Nucleus accumbens (tissue), 56 donors: ENCODE measurements at regions not wholly inside any gene's neighbourhood (a gene's known extent, or its start where the extent isn't known, plus 50 kb on each side); places are given as distances from the start of the nearest gene placed in this dataset.

ENCODE experiments used
- DNase-seq, 56 donors: peaks; one replicate each; lab custom pipeline; 2025; lab: John Stamatoyannopoulos, UW

GRCh38 chr19:30762651-30763050 is 390.5 kb downstream of the ZNF536 start:
- no peak for DNase-seq

- no peak for DNase-seq
Observed at GRCh38 chr19:30760014-30760413, 387.8 kb downstream of the ZNF536 start.

GRCh38 chr19:30757837-30758617 is 385.8 kb downstream of the ZNF536 start:
- no peak for DNase-seq

- DNase-seq = no peak
Observed at GRCh38 chr19:30757104-30757836, 385.1 kb downstream of the ZNF536 start.

- DNase-seq = peak in 1 of 56 donors; percentile 3
Observed at GRCh38 chr19:30755581-30755980, 383.4 kb downstream of the ZNF536 start.

- no peak for DNase-seq
Observed at GRCh38 chr19:30754162-30754561, 382.0 kb downstream of the ZNF536 start.

- DNase-seq = no peak
Observed at GRCh38 chr19:30752876-30753275, 380.7 kb downstream of the ZNF536 start.

GRCh38 chr19:30752201-30752600 is 380.0 kb downstream of the ZNF536 start:
- no peak for DNase-seq

GRCh38 chr19:30745476-30745985 is 373.3 kb downstream of the ZNF536 start:
- DNase-seq = no peak

- no peak for DNase-seq
Observed at GRCh38 chr19:30744741-30745475, 372.7 kb downstream of the ZNF536 start.

GRCh38 chr19:30743702-30744101 is 371.5 kb downstream of the ZNF536 start:
- DNase-seq = no peak

- DNase-seq = no peak
Observed at GRCh38 chr19:30743011-30743410, 370.8 kb downstream of the ZNF536 start.

- no peak for DNase-seq
Observed at GRCh38 chr19:30742406-30742938, 370.3 kb downstream of the ZNF536 start.

- no peak for DNase-seq
Observed at GRCh38 chr19:30741566-30741965, 369.4 kb downstream of the ZNF536 start.

GRCh38 chr19:30739394-30739793 is 367.2 kb downstream of the ZNF536 start:
- DNase-seq = no peak

- no peak for DNase-seq
Observed at GRCh38 chr19:30738047-30738446, 365.9 kb downstream of the ZNF536 start.

- peak in 1 of 56 donors; percentile 6 for DNase-seq
Observed at GRCh38 chr19:30734669-30735068, 362.5 kb downstream of the ZNF536 start.

- DNase-seq = peak in 12 of 56 donors; percentile 1 to 46 (median 10)
Observed at GRCh38 chr19:30733826-30734550, 361.8 kb downstream of the ZNF536 start.

GRCh38 chr19:30731591-30731990 is 359.4 kb downstream of the ZNF536 start:
- DNase-seq = no peak

GRCh38 chr19:30729451-30729850 is 357.3 kb downstream of the ZNF536 start:
- no peak for DNase-seq
